ENCODE measurements at regions not wholly inside any gene's neighbourhood (a gene's known extent, or its start where the extent isn't known, plus 50 kb on each side); places are given as distances from the start of the nearest gene placed in this dataset.

DNA sequence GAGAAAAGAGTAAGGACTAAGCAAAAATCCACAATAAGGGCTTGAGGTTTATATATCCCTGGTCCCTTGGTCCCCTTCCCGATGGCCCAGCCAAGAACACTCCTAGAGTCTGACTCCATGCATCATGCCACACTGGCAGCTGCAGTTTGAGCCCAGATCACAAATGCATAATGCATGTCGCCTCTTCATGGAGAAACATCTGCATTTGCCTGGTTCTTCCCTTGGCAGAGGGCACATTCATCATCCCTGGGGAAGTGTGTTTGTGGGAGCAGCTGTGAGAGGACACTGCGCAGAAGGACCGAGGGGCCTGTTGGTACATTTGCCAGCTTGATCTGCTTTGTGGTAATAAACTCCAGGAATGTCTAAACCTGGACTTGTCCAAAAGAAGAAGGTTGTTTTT lies 731.8 kb downstream of the FGF9 start:
- Histone ChIP-seq H3K9me2 (ENCODE audit: insufficient read depth) (no peaks in the 10 kb centered on the region), H3K9ac (ENCODE audit: low read length) (no peak overlapping the region), H3K4me3 (replicated peaks in 1 of 2; ENCODE audit: low read depth in 1 of 2, low read length in 2 of 2) (no peak overlapping the region), H3K4me2 (ENCODE audit: low read length) (no peak overlapping the region), H3K36me3 (ENCODE audit: control insufficient read depth in 1 of 2, insufficient read depth in 2 of 2, low read length in 2 of 2) (no peaks in the 10 kb centered on the region), H3K9me3 (ENCODE audit: control insufficient read depth in 1 of 2, insufficient read depth in 1 of 2, low read depth in 1 of 2, low read length in 2 of 2) (no peaks in the 10 kb centered on the region), H3K4me1 (ENCODE audit: control insufficient read depth in 1 of 2, insufficient read depth in 2 of 2, low read length in 2 of 2) (no peaks in the 10 kb centered on the region), H3K27me3 (ENCODE audit: insufficient read depth, low read length) (no peaks in the 10 kb centered on the region), H3K79me2 (ENCODE audit: insufficient read depth, low read length) (no peaks in the 10 kb centered on the region), H3K27ac (ENCODE audit: low read depth, low read length) (no peak overlapping the region), H4K20me1 (ENCODE audit: insufficient read depth) (no peaks in the 10 kb centered on the region), H2AFZ (ENCODE audit: low read depth, low read length, poor library complexity, severe bottlenecking) (no peak overlapping the region)
- BruUV-seq (replicated peaks) = no TSS peak
- intact Hi-C loops (cut with micrococcal nuclease) = no loop called here
- ChIA-PET RAD21 (ENCODE audit: low non-redundant PET in 1 of 2, low total read pairs in 2 of 2, uncharacterized antibody in 2 of 2, unreplicated experiment in 2 of 2) (no interaction called here), POLR2A (no interaction called here), CTCF (no interaction called here)
- no peak for DNase-seq (ENCODE audit: low read depth, low spot score)
- no peak for ATAC-seq
- no peak for TF ChIP-seq ZFX (IDR thresholded peaks at IDR 0.05)
- TF ChIP-seq SP1 (IDR thresholded peaks at IDR 0.05; ENCODE audit: low read depth) = no peak
- no peak for TF ChIP-seq CEBPB (IDR thresholded peaks at IDR 0.05; ENCODE audit: low read depth)
- TF ChIP-seq YY1 (IDR thresholded peaks at IDR 0.05; ENCODE audit: extremely low read depth, insufficient replicate concordance, low read depth, low read length) = no peak
- TF ChIP-seq, protein P1, sequence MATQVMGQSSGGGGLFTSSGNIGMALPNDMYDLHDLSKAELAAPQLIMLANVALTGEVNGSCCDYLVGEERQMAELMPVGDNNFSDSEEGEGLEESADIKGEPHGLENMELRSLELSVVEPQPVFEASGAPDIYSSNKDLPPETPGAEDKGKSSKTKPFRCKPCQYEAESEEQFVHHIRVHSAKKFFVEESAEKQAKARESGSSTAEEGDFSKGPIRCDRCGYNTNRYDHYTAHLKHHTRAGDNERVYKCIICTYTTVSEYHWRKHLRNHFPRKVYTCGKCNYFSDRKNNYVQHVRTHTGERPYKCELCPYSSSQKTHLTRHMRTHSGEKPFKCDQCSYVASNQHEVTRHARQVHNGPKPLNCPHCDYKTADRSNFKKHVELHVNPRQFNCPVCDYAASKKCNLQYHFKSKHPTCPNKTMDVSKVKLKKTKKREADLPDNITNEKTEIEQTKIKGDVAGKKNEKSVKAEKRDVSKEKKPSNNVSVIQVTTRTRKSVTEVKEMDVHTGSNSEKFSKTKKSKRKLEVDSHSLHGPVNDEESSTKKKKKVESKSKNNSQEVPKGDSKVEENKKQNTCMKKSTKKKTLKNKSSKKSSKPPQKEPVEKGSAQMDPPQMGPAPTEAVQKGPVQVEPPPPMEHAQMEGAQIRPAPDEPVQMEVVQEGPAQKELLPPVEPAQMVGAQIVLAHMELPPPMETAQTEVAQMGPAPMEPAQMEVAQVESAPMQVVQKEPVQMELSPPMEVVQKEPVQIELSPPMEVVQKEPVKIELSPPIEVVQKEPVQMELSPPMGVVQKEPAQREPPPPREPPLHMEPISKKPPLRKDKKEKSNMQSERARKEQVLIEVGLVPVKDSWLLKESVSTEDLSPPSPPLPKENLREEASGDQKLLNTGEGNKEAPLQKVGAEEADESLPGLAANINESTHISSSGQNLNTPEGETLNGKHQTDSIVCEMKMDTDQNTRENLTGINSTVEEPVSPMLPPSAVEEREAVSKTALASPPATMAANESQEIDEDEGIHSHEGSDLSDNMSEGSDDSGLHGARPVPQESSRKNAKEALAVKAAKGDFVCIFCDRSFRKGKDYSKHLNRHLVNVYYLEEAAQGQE (IDR thresholded peaks at IDR 0.05; ENCODE audit: low read depth) = no peak
- no peak for TF ChIP-seq CBX3 (IDR thresholded peaks at IDR 0.05; ENCODE audit: low read depth)
- TF ChIP-seq MAX (IDR thresholded peaks at IDR 0.05) = no peak
- TF ChIP-seq POLR2AphosphoS5 (IDR thresholded peaks at IDR 0.05; ENCODE audit: low read depth, low read length) = no peak
- TF ChIP-seq CTCF (IDR thresholded peaks at IDR 0.05 in 2 of 3, conservative IDR thresholded peaks at IDR 0.05 in 1 of 3; ENCODE audit: borderline replicate concordance in 1 of 3, insufficient read depth in 1 of 3, low read depth in 2 of 3, low read length in 2 of 3) = no peak
- no peak for TF ChIP-seq POLR2A (IDR thresholded peaks at IDR 0.05; ENCODE audit: borderline replicate concordance, extremely low read depth, insufficient read depth, insufficient read length)

Data from HCT116 (cell line).